ENCODE measurements at regions not wholly inside any gene's neighbourhood (a gene's known extent, or its start where the extent isn't known, plus 50 kb on each side); places are given as distances from the start of the nearest gene placed in this dataset.

DNA sequence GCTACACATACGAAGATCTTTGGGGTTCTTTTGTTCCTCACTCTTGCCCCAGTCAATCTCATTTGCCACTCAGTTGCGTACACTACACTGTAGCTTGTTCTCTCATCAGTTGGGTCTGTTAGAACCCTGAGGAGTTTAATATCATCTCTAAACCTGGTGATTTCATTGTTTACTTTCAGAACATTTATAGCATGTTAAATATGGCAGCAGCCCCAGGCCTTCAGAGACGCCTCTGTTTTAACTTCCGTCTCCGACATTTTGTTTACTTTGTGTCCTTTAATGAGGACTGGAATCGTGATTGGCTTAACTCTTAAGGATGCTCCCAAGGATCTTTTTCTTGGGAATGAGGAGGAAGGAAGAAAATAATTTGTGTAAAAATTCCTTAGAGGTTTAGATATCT, 510.1 kb downstream of the NR2F1-AS1 start:
- Histone ChIP-seq H3K27me3 (ENCODE audit: control insufficient read depth in 2 of 2, insufficient read depth in 2 of 2, low read length in 2 of 2) (no peaks in the 10 kb centered on the region), H3K9ac (replicated peaks; ENCODE audit: extremely low read depth, insufficient read depth, low read length) (no peak overlapping the region), H3K9me1 (replicated peaks; ENCODE audit: control insufficient read depth, extremely low read depth, insufficient read depth, low read length) (no peaks in the 10 kb centered on the region), H3K4me3 (replicated peaks in 1 of 3; ENCODE audit: insufficient read depth in 1 of 3, low read depth in 1 of 3, low read length in 3 of 3) (no peak overlapping the region), H3K4me1 (ENCODE audit: control insufficient read depth, extremely low read depth, insufficient read depth, low read length) (peaks cover 6% of the 10 kb centered on the region), H2AFZ (ENCODE audit: low read depth, low read length) (no peak overlapping the region), H3K27ac (ENCODE audit: insufficient read depth, low read depth, low read length) (no peak overlapping the region), H3K4me2 (ENCODE audit: insufficient read depth, low read length) (no peak overlapping the region), H4K20me1 (replicated peaks; ENCODE audit: control insufficient read depth, extremely low read depth, insufficient read depth, low read length) (no peaks in the 10 kb centered on the region), H3K9me3 (replicated peaks; ENCODE audit: control insufficient read depth, insufficient read depth, low read length) (no peaks in the 10 kb centered on the region), H3K36me3 (ENCODE audit: control insufficient read depth in 2 of 2, extremely low read depth in 1 of 2, insufficient read depth in 2 of 2, low read length in 2 of 2) (no peaks in the 10 kb centered on the region), H3K79me2 (ENCODE audit: control insufficient read depth, insufficient read depth, low read length) (no peaks in the 10 kb centered on the region)
- intact Hi-C loops (cut with micrococcal nuclease) (loop anchor here (10.0 kb wide), 1 partner anchor 766 kb away; no protein-coding TSS in a partner anchor), dilution Hi-C loops (cut with MboI; ENCODE audit: extremely low pct_ligation_motif_present, low sequenced_read_pairs) (no loop called here)
- POLR2A ChIA-PET: interaction anchor here (0.6 kb wide), 1 partner anchor 161 kb away, joined by 3 read pairs; no protein-coding TSS in a partner anchor
- FAIRE-seq (no peak), DNase-seq (ENCODE audit: low read depth, low spot score) (no peak)
- CTCF ChIA-PET: no interaction called here
- BruUV-seq (replicated peaks): no TSS peak
- TF ChIP-seq FOS (IDR thresholded peaks at IDR 0.05; ENCODE audit: borderline replicate concordance, insufficient read depth, low read length) (no peak), POLR2A (IDR thresholded peaks at IDR 0.05; ENCODE audit: low read depth, low read length) (no peak), MAX (IDR thresholded peaks at IDR 0.05; ENCODE audit: insufficient read depth, insufficient read length) (no peak), POLR2AphosphoS5 (IDR thresholded peaks at IDR 0.05; ENCODE audit: insufficient read depth, low read depth, low read length) (no peak), JUN (IDR thresholded peaks at IDR 0.05; ENCODE audit: borderline replicate concordance, insufficient read depth, insufficient read length, low read depth) (no peak), MYC (IDR thresholded peaks at IDR 0.05; ENCODE audit: low read depth, low read length) (no peak), GATA2 (IDR thresholded peaks at IDR 0.05; ENCODE audit: insufficient read depth, insufficient read length, low read depth, low read length) (no peak), EZH2 (IDR thresholded peaks at IDR 0.05; ENCODE audit: borderline replicate concordance, low read depth, low read length, severe bottlenecking) (no peak)
- TF ChIP-seq, protein P1, sequence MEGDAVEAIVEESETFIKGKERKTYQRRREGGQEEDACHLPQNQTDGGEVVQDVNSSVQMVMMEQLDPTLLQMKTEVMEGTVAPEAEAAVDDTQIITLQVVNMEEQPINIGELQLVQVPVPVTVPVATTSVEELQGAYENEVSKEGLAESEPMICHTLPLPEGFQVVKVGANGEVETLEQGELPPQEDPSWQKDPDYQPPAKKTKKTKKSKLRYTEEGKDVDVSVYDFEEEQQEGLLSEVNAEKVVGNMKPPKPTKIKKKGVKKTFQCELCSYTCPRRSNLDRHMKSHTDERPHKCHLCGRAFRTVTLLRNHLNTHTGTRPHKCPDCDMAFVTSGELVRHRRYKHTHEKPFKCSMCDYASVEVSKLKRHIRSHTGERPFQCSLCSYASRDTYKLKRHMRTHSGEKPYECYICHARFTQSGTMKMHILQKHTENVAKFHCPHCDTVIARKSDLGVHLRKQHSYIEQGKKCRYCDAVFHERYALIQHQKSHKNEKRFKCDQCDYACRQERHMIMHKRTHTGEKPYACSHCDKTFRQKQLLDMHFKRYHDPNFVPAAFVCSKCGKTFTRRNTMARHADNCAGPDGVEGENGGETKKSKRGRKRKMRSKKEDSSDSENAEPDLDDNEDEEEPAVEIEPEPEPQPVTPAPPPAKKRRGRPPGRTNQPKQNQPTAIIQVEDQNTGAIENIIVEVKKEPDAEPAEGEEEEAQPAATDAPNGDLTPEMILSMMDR (IDR thresholded peaks at IDR 0.05; ENCODE audit: extremely low read depth in 1 of 2, insufficient read depth in 1 of 2, low read depth in 1 of 2, low read length in 2 of 2): no peak

Data from endothelial cell of umbilical vein (primary cell).